GM10248 (cell line): ENCODE measurements at regions not wholly inside any gene's neighbourhood (a gene's known extent, or its start where the extent isn't known, plus 50 kb on each side); places are given as distances from the start of the nearest gene placed in this dataset.

Experiments used
- CTCF ChIA-PET: fragments of 300-600 bp; sonication (Branson Sonifier 250); formaldehyde crosslinking; extraction: SDS; loops from one replicate; lab custom pipeline; 2021; ENCODE audit warnings: antibody characterized with exemption; lab: Yijun Ruan, JAX
- POLR2A ChIA-PET: fragments of 350-650 bp; sonication (Branson Sonifier 250); formaldehyde crosslinking; extraction: SDS; loops from one replicate; lab custom pipeline; 2020; ENCODE audit warnings: antibody characterized with exemption; lab: Yijun Ruan, JAX
- DNase-seq: peaks from one replicate; pipeline ENCODE4 v3.0.0; 2012; ENCODE audit errors: extremely low spot score
- TF ChIP-seq, protein P1 (sequence below): IDR thresholded peaks from 2 replicates; pipeline ENCODE4 v1.5.1; 2012; ENCODE audit warnings: mild to moderate bottlenecking, low read depth; ENCODE audit errors: extremely low read depth, missing control alignments, control extremely low read depth

DNA sequence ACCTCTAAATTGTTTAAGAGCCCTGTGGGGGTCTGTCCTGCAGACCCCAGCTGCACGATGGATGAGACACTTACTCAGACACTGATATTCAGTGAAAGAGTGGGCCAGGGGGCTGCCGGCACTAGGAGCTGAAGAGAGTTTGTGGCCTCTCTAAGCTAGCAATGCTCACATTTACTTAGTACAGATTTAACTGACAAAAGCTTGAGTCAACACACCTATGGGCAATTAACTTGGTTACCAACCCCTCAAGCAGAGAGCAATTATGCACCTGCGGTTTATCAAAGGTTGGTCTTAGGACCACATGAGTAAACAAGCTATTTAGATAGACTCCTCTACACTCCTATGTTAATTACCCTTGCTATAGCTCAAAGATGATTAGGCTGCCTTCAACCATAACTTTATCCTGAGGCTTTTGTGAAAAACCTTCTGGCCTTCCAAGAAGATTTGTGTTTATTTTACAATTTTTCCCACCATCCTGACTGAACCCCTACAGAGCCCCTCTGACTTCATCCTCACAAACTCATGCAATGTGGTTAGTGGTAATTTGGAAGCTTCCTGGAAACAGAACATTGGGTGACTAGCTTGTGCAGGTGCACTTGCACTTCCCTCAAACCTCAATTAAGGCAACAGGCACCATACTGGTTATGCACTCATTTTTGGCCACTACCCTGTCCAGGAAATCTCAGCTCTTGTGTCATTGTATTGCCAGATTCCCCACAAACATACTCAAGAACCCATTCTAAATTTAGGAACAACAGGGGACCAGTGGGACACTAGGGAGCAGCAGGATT lies 234.4 kb upstream of the ITM2A start:
- ChIA-PET POLR2A (no interaction called here), CTCF (no interaction called here)
- TF ChIP-seq, protein P1, sequence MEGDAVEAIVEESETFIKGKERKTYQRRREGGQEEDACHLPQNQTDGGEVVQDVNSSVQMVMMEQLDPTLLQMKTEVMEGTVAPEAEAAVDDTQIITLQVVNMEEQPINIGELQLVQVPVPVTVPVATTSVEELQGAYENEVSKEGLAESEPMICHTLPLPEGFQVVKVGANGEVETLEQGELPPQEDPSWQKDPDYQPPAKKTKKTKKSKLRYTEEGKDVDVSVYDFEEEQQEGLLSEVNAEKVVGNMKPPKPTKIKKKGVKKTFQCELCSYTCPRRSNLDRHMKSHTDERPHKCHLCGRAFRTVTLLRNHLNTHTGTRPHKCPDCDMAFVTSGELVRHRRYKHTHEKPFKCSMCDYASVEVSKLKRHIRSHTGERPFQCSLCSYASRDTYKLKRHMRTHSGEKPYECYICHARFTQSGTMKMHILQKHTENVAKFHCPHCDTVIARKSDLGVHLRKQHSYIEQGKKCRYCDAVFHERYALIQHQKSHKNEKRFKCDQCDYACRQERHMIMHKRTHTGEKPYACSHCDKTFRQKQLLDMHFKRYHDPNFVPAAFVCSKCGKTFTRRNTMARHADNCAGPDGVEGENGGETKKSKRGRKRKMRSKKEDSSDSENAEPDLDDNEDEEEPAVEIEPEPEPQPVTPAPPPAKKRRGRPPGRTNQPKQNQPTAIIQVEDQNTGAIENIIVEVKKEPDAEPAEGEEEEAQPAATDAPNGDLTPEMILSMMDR: no peak
- DNase-seq: no peak

DNA sequence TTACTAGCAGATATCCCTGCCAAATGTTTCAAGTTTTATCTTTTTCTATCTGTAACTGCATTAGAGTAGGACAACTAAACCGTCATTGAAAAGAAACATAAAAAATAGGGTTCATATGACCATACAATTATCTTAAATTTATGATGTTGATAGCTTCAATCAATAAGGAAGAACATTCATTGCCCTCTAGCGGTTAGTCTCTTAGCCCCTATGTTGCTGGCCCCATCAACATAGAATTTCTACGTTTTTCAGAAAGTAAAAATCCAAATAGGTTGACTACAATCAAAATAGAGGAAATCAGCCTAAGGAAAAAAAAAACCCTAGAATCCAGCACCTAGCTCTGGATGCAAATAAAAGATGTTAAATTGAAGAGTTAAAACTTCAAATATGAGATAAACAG lies 225.1 kb upstream of the ITM2A start:
- DNase-seq: no peak
- ChIA-PET POLR2A (no interaction called here), CTCF (no interaction called here)
- TF ChIP-seq, protein P1: no peak

DNA sequence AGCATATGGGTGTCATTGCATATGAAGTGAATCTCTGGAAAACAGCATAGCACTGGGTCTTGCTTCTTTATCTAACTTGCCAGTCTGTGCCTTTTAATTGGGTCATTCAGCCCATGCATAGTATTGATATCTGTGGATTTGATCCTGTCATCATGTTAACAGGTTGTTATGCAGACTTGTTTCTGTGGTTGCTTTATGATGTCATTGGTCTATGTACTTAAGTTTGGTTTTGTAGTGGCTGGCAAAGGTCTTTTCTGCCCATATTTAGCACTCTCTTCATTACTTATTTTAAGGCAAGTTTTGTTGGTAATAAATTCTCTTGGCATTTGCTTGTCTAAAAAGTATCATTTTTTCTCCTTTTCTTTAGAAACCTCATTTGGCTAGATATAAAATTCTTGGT lies 221.1 kb upstream of the ITM2A start:
- no peak for DNase-seq
- POLR2A ChIA-PET: no interaction called here
- TF ChIP-seq, protein P1: no peak
- CTCF ChIA-PET: no interaction called here

DNA sequence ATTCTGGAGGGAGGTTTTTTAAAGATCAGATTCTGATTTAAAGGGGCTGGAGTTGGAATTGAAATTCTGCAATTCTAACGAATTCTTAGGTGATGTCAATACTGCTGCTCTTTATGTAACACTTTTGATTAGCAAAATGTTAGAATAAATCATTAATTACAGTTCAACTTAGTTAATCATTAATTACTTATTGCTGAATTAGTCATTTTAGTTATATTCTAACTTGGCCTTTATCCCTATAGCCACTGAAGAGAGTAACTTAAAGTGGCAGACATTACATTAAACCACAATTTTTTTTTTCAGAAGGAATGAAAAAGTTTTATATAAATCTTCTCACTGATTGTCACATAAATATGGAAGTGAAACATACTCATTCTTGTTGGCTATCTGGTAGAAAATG lies 206.6 kb upstream of the ITM2A start:
- DNase-seq: no peak
- ChIA-PET POLR2A (no interaction called here), CTCF (no interaction called here)
- TF ChIP-seq, protein P1: no peak

DNA sequence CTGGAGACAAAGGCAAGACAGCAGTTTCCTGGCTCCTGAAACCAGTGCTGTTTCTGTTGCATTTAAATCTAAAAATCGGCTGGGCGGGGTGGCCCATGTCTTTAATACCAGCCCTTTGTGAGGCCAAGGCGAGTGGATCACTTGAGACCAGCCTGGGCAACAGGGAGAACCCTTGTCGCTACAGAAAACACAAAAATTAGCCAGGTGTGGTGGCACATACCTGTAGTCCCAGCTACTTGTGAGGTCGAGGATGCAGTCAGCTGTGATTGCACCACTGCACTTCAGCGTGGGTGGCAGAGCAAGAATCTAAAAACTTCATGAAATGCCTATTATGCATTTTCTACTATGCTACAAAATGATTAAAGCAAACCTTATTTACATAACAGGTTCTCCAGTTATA lies 205.4 kb upstream of the ITM2A start:
- DNase-seq: no peak
- ChIA-PET CTCF (no interaction called here), POLR2A (no interaction called here)
- TF ChIP-seq, protein P1: no peak

DNA sequence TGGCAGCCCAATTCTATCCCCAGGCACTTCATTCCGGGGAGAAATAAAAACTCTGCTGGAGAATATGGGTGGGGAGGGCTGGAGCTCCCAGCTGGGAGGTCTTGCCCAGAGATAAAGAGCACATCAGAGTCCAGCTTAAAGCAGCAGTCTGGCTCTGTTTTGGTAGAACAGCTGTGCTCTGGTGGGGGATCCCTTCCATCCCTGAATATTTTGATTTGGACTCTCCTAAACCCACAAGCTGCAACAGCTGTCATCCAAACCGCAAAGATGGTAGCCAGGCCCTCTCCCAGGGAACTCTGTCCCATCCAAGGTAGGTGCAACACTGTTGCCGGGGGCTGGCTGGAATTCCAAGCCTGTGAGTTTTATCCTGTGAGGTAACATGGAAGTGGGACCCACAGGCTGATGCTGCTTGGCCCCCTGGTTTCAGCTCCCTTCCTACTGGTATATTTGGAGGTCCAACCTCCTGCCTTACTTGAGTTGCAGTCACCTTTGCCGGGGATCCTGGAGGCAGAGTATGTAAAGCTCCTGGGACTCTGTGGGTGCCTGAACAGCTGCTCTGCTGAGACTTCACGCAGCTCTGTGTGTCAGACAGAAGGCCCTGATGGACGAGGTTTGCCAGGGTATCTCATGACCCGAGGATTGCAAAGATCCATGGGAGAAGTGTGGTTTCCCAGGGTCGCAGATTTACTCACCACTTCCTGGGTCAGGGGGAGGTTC lies 203.5 kb upstream of the ITM2A start:
- ChIA-PET CTCF (no interaction called here), POLR2A (no interaction called here)
- DNase-seq: no peak
- TF ChIP-seq, protein P1: no peak
